HG02870 (cell line): ENCODE measurements at regions not wholly inside any gene's neighbourhood (a gene's known extent, or its start where the extent isn't known, plus 50 kb on each side); places are given as distances from the start of the nearest gene placed in this dataset.
A peak's percentile ranks its signal among the peaks of the same experiment; 100 is the strongest.
"Not testable (repeated sequence)": the region's sequence is repeated elsewhere in the genome, so short reads cannot be mapped to it uniquely, and the experiment has no call there.

Experiments used
- ATAC-seq: cut with Tn5 transposase; IDR thresholded peaks from one replicate; pipeline ENCODE4 v1.9.1; 2021; ENCODE audit warnings: mild to moderate bottlenecking, moderate library complexity; ENCODE audit not compliant: unreplicated experiment

- peak; percentile 67 for ATAC-seq
These were observed 133.4 kb downstream of the MACC1 start for GRCh38 chr7:20083781-20084180.

GRCh38 chr7:20079080-20079479, 138.1 kb downstream of the MACC1 start:
- ATAC-seq = no peak

- ATAC-seq = no peak
These were observed 140.3 kb downstream of the MACC1 start for GRCh38 chr7:20076835-20077234.

- no peak for ATAC-seq
These were observed 141.0 kb downstream of the MACC1 start for GRCh38 chr7:20075992-20076820.

- no peak for ATAC-seq
These were observed 141.7 kb downstream of the MACC1 start for GRCh38 chr7:20075440-20075839.

GRCh38 chr7:20068004-20068403, 149.2 kb downstream of the MACC1 start:
- ATAC-seq = not testable (repeated sequence)

- peak; percentile 100 for ATAC-seq
These were observed 152.0 kb downstream of the MACC1 start for GRCh38 chr7:20064974-20065862.

- no peak for ATAC-seq
These were observed 152.8 kb downstream of the MACC1 start for GRCh38 chr7:20064181-20064970.

- no peak for ATAC-seq
These were observed 153.5 kb downstream of the MACC1 start for GRCh38 chr7:20063644-20064043.

GRCh38 chr7:20062932-20063331, 154.3 kb downstream of the MACC1 start:
- ATAC-seq = no peak

GRCh38 chr7:20053334-20054104, 163.7 kb downstream of the MACC1 start:
- ATAC-seq = no peak

GRCh38 chr7:20050241-20050966, 166.8 kb downstream of the MACC1 start:
- no peak for ATAC-seq

GRCh38 chr7:20038676-20039075, 178.5 kb downstream of the MACC1 start:
- no peak for ATAC-seq

GRCh38 chr7:20035279-20035875, 181.8 kb downstream of the MACC1 start:
- no peak for ATAC-seq

GRCh38 chr7:20033621-20034400, 183.4 kb downstream of the MACC1 start:
- no peak for ATAC-seq

GRCh38 chr7:20032741-20033140, 184.4 kb downstream of the MACC1 start:
- ATAC-seq = no peak

GRCh38 chr7:20030915-20031362, 186.2 kb downstream of the MACC1 start:
- ATAC-seq = peak; percentile 75

- ATAC-seq = peak; percentile 53
These were observed 186.8 kb downstream of the MACC1 start for GRCh38 chr7:20030417-20030816.
